Lower leg skin (tissue), 3 donors: ENCODE measurements at regions not wholly inside any gene's neighbourhood (a gene's known extent, or its start where the extent isn't known, plus 50 kb on each side); places are given as distances from the start of the nearest gene placed in this dataset.

Experiments used
- POLR2A ChIP-seq, 2 donors: fragments of 450-650 bp; IDR thresholded peaks; one replicate each; pipeline ENCODE4 v1.6.1; 2016 to 2017; ENCODE audit warnings: antibody characterized with exemption in 2 of 2, mild to moderate bottlenecking in 1 of 2, moderate library complexity in 1 of 2
- TF ChIP-seq, protein P1 (sequence below), 3 donors: fragments of 450-650 bp; IDR thresholded peaks; one replicate each; pipeline ENCODE4 v1.5.1; 2016; ENCODE audit warnings: antibody characterized with exemption in 3 of 3, mild to moderate bottlenecking in 3 of 3, moderate library complexity in 2 of 3

DNA sequence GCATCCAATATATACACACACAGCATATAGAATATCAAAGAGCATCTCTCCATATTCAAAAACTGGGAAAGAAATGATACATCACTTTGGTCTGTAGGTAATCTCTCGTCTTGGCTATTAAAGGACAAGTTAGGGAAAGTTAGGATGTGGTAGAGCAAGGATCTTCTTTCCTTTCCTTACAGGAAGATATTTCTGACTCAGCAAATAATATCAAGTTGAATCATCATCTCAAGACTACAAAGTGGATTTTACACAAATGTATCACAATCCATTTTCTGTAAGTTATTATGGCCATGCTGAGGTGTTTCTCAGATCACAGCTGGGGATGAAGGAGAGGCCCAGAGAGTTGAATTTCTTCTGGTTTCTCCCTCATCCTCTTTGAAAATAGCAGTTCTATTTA is 651.7 kb upstream of the CCNG1 start:
- TF ChIP-seq POLR2A (IDR thresholded peaks at IDR 0.05) = no peak
- TF ChIP-seq, protein P1, sequence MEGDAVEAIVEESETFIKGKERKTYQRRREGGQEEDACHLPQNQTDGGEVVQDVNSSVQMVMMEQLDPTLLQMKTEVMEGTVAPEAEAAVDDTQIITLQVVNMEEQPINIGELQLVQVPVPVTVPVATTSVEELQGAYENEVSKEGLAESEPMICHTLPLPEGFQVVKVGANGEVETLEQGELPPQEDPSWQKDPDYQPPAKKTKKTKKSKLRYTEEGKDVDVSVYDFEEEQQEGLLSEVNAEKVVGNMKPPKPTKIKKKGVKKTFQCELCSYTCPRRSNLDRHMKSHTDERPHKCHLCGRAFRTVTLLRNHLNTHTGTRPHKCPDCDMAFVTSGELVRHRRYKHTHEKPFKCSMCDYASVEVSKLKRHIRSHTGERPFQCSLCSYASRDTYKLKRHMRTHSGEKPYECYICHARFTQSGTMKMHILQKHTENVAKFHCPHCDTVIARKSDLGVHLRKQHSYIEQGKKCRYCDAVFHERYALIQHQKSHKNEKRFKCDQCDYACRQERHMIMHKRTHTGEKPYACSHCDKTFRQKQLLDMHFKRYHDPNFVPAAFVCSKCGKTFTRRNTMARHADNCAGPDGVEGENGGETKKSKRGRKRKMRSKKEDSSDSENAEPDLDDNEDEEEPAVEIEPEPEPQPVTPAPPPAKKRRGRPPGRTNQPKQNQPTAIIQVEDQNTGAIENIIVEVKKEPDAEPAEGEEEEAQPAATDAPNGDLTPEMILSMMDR (IDR thresholded peaks at IDR 0.05) = no peak
